HepG2 (cell line): ENCODE measurements at regions not wholly inside any gene's neighbourhood (a gene's known extent, or its start where the extent isn't known, plus 50 kb on each side); places are given as distances from the start of the nearest gene placed in this dataset.

Source experiments
- AGO2 ChIP-seq: fragments of 200-400 bp; formaldehyde crosslinking; optimal IDR thresholded peaks from 2 replicates; pipeline ENCODE3; 2017; ENCODE audit warnings: mild to moderate bottlenecking, low read depth, low read length, moderate library complexity
- ARID2 ChIP-seq: sonication (generic); formaldehyde crosslinking; IDR thresholded peaks from 2 replicates; pipeline ENCODE4 v1.8.1; 2022; ENCODE audit warnings: mild to moderate bottlenecking, missing genetic modification reagents, borderline replicate concordance
- CBX5 ChIP-seq: sonication (generic); formaldehyde crosslinking; IDR thresholded peaks from 2 replicates; pipeline ENCODE4 v1.4.0; 2020; ENCODE audit warnings: missing genetic modification reagents, borderline replicate concordance
- DMAP1 ChIP-seq: IDR thresholded peaks from 2 replicates; pipeline ENCODE4 v1.6.1; 2016
- GFI1 ChIP-seq: sonication (generic); formaldehyde crosslinking; IDR thresholded peaks from 2 replicates; pipeline ENCODE4 v1.5.0; 2020; ENCODE audit warnings: missing genetic modification reagents, mild to moderate bottlenecking, borderline replicate concordance
- GZF1 ChIP-seq: sonication (generic); formaldehyde crosslinking; IDR thresholded peaks from 2 replicates; pipeline ENCODE4 v1.5.1; 2020; ENCODE audit warnings: mild to moderate bottlenecking, missing genetic modification reagents
- HMG20B ChIP-seq: conservative IDR thresholded peaks from 2 replicates; pipeline ENCODE4 v1.6.1; 2016; ENCODE audit warnings: missing genetic modification reagents, missing compliant biosample characterization
- MBNL3 ChIP-seq: fragments of 250-450 bp; sonication (Bioruptor Pico); conservative IDR thresholded peaks from 2 replicates; pipeline ENCODE4 v1.8.0; 2022; ENCODE audit warnings: mild to moderate bottlenecking, inconsistent platforms
- MTF2 ChIP-seq: sonication (generic); formaldehyde crosslinking; IDR thresholded peaks from 2 replicates; pipeline ENCODE4 v1.5.0; 2020; ENCODE audit warnings: missing genetic modification reagents, borderline replicate concordance
- PHF5A ChIP-seq: IDR thresholded peaks from one replicate; pipeline ENCODE4 v1.6.1; 2018; ENCODE audit warnings: low read depth, missing genetic modification reagents; ENCODE audit not compliant: unreplicated experiment
- RCOR2 ChIP-seq: IDR thresholded peaks from 2 replicates; pipeline ENCODE4 v1.6.1; 2016; ENCODE audit warnings: missing biosample characterization, missing genetic modification reagents
- REXO4 ChIP-seq: sonication (generic); formaldehyde crosslinking; IDR thresholded peaks from 2 replicates; pipeline ENCODE4 v1.8.0; 2022; ENCODE audit warnings: missing genetic modification reagents, mild to moderate bottlenecking, borderline replicate concordance
- SRY ChIP-seq: sonication (generic); formaldehyde crosslinking; IDR thresholded peaks from 2 replicates; pipeline ENCODE4 v1.8.0; 2022; ENCODE audit warnings: mild to moderate bottlenecking, missing genetic modification reagents
- TRAFD1 ChIP-seq: sonication (generic); formaldehyde crosslinking; IDR thresholded peaks from 2 replicates; pipeline ENCODE4 v1.5.1; 2020; ENCODE audit warnings: missing genetic modification reagents, mild to moderate bottlenecking, borderline replicate concordance
- YY1 ChIP-seq: IDR thresholded peaks from 2 replicates; pipeline ENCODE4 v1.6.1; 2011; ENCODE audit warnings: low read length, low read depth, moderate library complexity, mild to moderate bottlenecking; ENCODE audit not compliant: insufficient read depth, insufficient replicate concordance
- ZBTB8A ChIP-seq: sonication (generic); formaldehyde crosslinking; IDR thresholded peaks from 2 replicates; pipeline ENCODE4 v1.4.0; 2020; ENCODE audit warnings: mild to moderate bottlenecking, low read depth, missing genetic modification reagents, borderline replicate concordance
- ZFP41 ChIP-seq: sonication (generic); formaldehyde crosslinking; IDR thresholded peaks from 2 replicates; pipeline ENCODE4 v1.4.0; 2020; ENCODE audit warnings: mild to moderate bottlenecking, missing genetic modification reagents, borderline replicate concordance
- ZNF331 ChIP-seq: sonication (generic); formaldehyde crosslinking; IDR thresholded peaks from 2 replicates; pipeline ENCODE4 v1.4.0; 2020; ENCODE audit warnings: missing genetic modification reagents
- ZNF616 ChIP-seq: sonication (generic); formaldehyde crosslinking; IDR thresholded peaks from 2 replicates; pipeline ENCODE4 v1.5.0; 2020; ENCODE audit warnings: low read depth, mild to moderate bottlenecking, missing genetic modification reagents
- ZNF772 ChIP-seq: sonication (generic); formaldehyde crosslinking; IDR thresholded peaks from 2 replicates; pipeline ENCODE4 v1.5.0; 2020; ENCODE audit warnings: mild to moderate bottlenecking, missing genetic modification reagents
- ZSCAN21 ChIP-seq: sonication (generic); formaldehyde crosslinking; IDR thresholded peaks from 2 replicates; pipeline ENCODE4 v1.8.0; 2022; ENCODE audit warnings: mild to moderate bottlenecking, missing genetic modification reagents, moderate library complexity, borderline replicate concordance
- TF ChIP-seq, protein P1 (sequence below): sonication (generic); formaldehyde crosslinking; IDR thresholded peaks from 2 replicates; pipeline ENCODE4 v1.4.0; 2020; ENCODE audit warnings: missing genetic modification reagents, mild to moderate bottlenecking, borderline replicate concordance
- TF ChIP-seq, protein P2 (sequence below): IDR thresholded peaks from 2 replicates; pipeline ENCODE4 v1.6.1; 2016; ENCODE audit warnings: mild to moderate bottlenecking, missing biosample characterization, missing genetic modification reagents
- TF ChIP-seq, protein P3 (sequence below): sonication (generic); formaldehyde crosslinking; IDR thresholded peaks from 2 replicates; pipeline ENCODE4 v1.5.0; 2020; ENCODE audit warnings: missing genetic modification reagents

DNA sequence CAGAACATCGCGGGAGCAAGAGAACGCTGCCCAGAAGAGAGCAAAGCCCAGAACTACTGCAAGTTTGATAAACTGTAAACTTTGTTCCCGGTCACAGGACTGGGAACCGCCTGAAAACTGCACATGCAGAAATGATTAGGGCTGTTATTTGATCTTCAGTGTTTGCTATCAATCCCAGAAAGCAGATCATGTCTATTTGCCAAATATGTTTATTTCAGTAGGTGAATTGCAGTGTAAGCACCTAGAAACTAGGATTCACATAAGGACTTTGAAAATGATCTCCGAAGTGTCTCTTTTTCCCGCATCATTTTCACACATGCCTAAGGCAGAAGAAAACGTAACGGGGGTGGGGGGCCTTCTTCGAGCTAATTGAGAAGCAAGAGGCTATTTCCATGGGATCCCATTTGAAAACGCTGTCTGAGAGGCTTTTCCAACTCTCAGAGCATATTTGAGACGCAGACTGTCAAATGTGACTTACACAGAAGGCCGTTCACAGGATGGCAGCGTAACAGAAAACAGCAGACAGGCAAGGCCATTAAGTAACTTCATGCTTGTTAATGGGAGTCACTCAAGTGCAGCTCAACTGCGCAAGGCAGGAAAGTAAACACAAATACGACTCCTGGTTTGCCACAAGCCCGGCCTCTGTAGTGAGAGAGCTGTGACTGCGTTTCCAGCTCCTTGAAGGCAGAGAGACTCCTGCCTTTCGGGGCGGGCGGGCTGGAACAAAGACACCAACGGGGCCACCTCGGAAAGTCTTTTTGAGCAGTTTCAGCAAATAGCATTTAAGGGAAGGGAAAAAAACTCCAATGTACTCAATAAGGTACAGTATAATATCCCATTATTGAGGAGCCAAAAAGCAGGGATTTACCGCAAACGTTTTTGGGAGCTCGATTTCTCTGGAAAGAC, 144.7 kb upstream of the ZNF217 start (continued):
- TF ChIP-seq, protein P1, sequence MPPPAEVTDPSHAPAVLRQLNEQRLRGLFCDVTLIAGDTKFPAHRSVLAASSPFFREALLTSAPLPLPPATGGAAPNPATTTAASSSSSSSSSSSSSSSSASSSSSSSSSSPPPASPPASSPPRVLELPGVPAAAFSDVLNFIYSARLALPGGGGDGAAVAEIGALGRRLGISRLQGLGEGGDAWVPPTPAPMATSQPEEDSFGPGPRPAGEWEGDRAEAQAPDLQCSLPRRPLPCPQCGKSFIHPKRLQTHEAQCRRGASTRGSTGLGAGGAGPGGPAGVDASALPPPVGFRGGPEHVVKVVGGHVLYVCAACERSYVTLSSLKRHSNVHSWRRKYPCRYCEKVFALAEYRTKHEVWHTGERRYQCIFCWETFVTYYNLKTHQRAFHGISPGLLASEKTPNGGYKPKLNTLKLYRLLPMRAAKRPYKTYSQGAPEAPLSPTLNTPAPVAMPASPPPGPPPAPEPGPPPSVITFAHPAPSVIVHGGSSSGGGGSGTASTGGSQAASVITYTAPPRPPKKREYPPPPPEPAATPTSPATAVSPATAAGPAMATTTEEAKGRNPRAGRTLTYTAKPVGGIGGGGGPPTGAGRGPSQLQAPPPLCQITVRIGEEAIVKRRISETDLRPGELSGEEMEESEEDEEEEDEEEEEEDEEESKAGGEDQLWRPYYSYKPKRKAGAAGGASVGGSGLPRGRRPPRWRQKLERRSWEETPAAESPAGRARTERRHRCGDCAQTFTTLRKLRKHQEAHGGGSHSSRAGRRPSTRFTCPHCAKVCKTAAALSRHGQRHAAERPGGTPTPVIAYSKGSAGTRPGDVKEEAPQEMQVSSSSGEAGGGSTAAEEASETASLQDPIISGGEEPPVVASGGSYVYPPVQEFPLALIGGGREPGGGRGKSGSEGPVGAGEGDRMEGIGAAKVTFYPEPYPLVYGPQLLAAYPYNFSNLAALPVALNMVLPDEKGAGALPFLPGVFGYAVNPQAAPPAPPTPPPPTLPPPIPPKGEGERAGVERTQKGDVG (CRISPR knock-in tag): peak; percentile 95
- TF ChIP-seq SRY (CRISPR knock-in tag) (peak; percentile 75; the same call in 1 of the 2 replicates), MTF2 (CRISPR knock-in tag) (peak; percentile 95; the same call in 1 of the 2 replicates), HMG20B (CRISPR knock-in tag) (peak; percentile 66; the same call in 1 of the 2 replicates), CBX5 (peak; percentile 81; the same call in 1 of the 2 replicates), ARID2 (CRISPR knock-in tag) (peak; percentile 87; the same call in 1 of the 2 replicates), ZFP41 (CRISPR knock-in tag) (no peak), MBNL3 (CRISPR knock-in tag) (no peak), ZNF331 (peak; percentile 78), GZF1 (CRISPR knock-in tag) (peak; percentile 79; the same call in 1 of the 2 replicates), RCOR2 (CRISPR knock-in tag) (peak; percentile 25; the same call in 1 of the 2 replicates), AGO2 (no peak), PHF5A (peak; percentile 80), REXO4 (no peak), DMAP1 (peak; percentile 85), TRAFD1 (CRISPR knock-in tag) (no peak), GFI1 (CRISPR knock-in tag) (peak; percentile 63), ZSCAN21 (CRISPR knock-in tag) (peak; percentile 80), ZNF772 (CRISPR knock-in tag) (peak; percentile 85), ZBTB8A (CRISPR knock-in tag) (peak; percentile 46; the same call in 1 of the 2 replicates), ZNF616 (CRISPR knock-in tag) (no peak; the same call in 1 of the 2 replicates), YY1 (peak; percentile 56)
- TF ChIP-seq, protein P2, sequence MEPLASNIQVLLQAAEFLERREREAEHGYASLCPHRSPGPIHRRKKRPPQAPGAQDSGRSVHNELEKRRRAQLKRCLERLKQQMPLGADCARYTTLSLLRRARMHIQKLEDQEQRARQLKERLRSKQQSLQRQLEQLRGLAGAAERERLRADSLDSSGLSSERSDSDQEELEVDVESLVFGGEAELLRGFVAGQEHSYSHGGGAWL: peak; percentile 76
- TF ChIP-seq, protein P3, sequence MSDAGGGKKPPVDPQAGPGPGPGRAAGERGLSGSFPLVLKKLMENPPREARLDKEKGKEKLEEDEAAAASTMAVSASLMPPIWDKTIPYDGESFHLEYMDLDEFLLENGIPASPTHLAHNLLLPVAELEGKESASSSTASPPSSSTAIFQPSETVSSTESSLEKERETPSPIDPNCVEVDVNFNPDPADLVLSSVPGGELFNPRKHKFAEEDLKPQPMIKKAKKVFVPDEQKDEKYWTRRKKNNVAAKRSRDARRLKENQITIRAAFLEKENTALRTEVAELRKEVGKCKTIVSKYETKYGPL: no peak
